Astrocyte (in vitro differentiated cells and primary cell): ENCODE measurements at regions not wholly inside any gene's neighbourhood (a gene's known extent, or its start where the extent isn't known, plus 50 kb on each side); places are given as distances from the start of the nearest gene placed in this dataset.

ENCODE experiments used
- EZH2 ChIP-seq: IDR thresholded peaks from 2 replicates; pipeline ENCODE4 v1.6.1; 2012; ENCODE audit warnings: mild to moderate bottlenecking, low read length, inconsistent platforms; ENCODE audit not compliant: insufficient read depth
- TF ChIP-seq, protein P1 (sequence below): IDR thresholded peaks from 2 replicates; pipeline ENCODE4 v1.5.1; 2011; ENCODE audit warnings: low read depth, mild to moderate bottlenecking, inconsistent platforms, low read length, moderate library complexity; ENCODE audit not compliant: insufficient read depth

DNA sequence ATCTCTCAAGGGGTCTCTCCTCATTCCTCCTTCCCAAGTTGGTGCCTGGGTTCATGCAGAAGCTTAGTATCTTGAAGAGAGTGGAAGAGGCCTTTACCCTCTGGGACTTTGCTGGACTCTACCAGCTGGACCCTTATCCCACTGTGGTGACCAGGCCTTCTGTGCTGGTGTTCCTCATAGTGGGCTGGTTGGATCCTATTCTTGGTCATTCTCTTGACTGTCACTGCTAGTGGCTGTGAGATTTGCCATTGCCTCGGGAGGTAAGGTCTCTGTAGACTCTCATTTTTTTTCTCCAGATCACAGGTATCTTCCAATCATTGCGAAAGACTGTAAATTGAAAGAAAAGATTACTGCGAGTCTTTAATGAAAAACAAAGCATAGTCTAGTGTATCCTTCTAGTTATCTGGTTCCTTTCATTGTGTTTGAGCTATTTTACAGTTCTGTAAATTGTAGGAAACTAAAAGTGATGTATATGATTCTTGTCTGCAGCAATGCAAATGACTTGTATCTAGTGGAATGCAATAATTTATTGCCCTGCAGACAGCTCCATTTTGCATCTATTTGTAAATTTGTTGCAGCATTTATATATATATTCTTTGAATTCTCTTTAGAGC lies 217.9 kb downstream of the AEBP2 start:
- TF ChIP-seq, protein P1, sequence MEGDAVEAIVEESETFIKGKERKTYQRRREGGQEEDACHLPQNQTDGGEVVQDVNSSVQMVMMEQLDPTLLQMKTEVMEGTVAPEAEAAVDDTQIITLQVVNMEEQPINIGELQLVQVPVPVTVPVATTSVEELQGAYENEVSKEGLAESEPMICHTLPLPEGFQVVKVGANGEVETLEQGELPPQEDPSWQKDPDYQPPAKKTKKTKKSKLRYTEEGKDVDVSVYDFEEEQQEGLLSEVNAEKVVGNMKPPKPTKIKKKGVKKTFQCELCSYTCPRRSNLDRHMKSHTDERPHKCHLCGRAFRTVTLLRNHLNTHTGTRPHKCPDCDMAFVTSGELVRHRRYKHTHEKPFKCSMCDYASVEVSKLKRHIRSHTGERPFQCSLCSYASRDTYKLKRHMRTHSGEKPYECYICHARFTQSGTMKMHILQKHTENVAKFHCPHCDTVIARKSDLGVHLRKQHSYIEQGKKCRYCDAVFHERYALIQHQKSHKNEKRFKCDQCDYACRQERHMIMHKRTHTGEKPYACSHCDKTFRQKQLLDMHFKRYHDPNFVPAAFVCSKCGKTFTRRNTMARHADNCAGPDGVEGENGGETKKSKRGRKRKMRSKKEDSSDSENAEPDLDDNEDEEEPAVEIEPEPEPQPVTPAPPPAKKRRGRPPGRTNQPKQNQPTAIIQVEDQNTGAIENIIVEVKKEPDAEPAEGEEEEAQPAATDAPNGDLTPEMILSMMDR, result no peak
- no peak for TF ChIP-seq EZH2
